ENCODE measurements at regions not wholly inside any gene's neighbourhood (a gene's known extent, or its start where the extent isn't known, plus 50 kb on each side); places are given as distances from the start of the nearest gene placed in this dataset.
"Not testable (repeated sequence)": the region's sequence is repeated elsewhere in the genome, so short reads cannot be mapped to it uniquely, and the experiment has no call there.

- no peaks in the 10 kb centered on the region for H3K9me3 ChIP-seq
- TF ChIP-seq POLR2A (IDR thresholded peaks at IDR 0.05) (no peak), POLR2AphosphoS5 (IDR thresholded peaks at IDR 0.05) (no peak)
- no peaks in the 10 kb centered on the region for H3K4me1 ChIP-seq
- no peak overlapping the region for H3K4me3 ChIP-seq
- no peaks in the 10 kb centered on the region for H3K27me3 ChIP-seq
- no peaks in the 10 kb centered on the region for H3K36me3 ChIP-seq
- no peak overlapping the region for H3K27ac ChIP-seq
- ATAC-seq: no peak
- 79 to 100% methylated on average over 2 to 4 of the region's 4 CpGs for whole genome bisulfite sequencing, 2 donors (ENCODE audit: low coverage in 1 of 2)
Measured at GRCh38 chr7:106561666-106562411, 99.1 kb downstream of the CCDC71L start.

GRCh38 chr7:106561151-106561550 lies 99.8 kb downstream of the CCDC71L start:
- TF ChIP-seq CTCF (IDR thresholded peaks at IDR 0.05) (no peak), POLR2AphosphoS5 (IDR thresholded peaks at IDR 0.05) (no peak), POLR2A (IDR thresholded peaks at IDR 0.05) (no peak), EP300 (IDR thresholded peaks at IDR 0.05) (no peak)
- Histone ChIP-seq H3K27me3 (no peaks in the 10 kb centered on the region), H3K36me3 (no peaks in the 10 kb centered on the region), H3K9me3 (no peaks in the 10 kb centered on the region), H3K4me1 (no peaks in the 10 kb centered on the region), H3K4me3 (no peak overlapping the region), H3K27ac (no peak overlapping the region)
- no peak for ATAC-seq

DNA sequence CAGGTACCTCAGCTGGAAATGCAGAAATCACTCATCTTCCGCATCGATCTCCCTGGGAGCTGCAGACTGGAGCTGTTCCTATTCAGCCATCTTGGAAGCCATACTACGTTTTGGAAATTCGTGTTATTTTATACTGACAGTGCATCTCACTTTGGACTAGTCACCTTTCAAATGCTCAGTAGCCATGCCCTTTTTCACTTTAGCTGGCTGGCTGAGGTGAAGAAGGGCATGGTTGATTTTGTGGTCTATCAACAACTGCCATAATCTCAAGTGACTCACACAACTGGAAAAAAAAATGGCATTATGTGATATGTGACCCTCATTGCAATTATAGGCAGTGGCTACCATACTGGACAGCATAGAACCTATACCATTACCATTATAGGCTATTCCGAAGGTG lies 100.5 kb downstream of the CCDC71L start:
- Histone ChIP-seq H3K9me3 (peaks cover 0 to 6% (median 0%) of the 10 kb centered on the region in 3 donors), H3K36me3 (no peaks in the 10 kb centered on the region), H3K27me3 (no peaks in the 10 kb centered on the region), H3K4me1 (no peaks in the 10 kb centered on the region), H3K27ac (no peak overlapping the region), H3K4me3 (no peak overlapping the region)
- no peak for ATAC-seq
- WGBS, 2 donors (ENCODE audit: low coverage in 1 of 2): 94 to 95% methylated on average over 5 of the region's 5 CpGs
- TF ChIP-seq EP300 (IDR thresholded peaks at IDR 0.05): no peak
- TF ChIP-seq POLR2AphosphoS5 (IDR thresholded peaks at IDR 0.05): no peak
- TF ChIP-seq POLR2A (IDR thresholded peaks at IDR 0.05): no peak
- no peak for TF ChIP-seq CTCF (IDR thresholded peaks at IDR 0.05)

DNA sequence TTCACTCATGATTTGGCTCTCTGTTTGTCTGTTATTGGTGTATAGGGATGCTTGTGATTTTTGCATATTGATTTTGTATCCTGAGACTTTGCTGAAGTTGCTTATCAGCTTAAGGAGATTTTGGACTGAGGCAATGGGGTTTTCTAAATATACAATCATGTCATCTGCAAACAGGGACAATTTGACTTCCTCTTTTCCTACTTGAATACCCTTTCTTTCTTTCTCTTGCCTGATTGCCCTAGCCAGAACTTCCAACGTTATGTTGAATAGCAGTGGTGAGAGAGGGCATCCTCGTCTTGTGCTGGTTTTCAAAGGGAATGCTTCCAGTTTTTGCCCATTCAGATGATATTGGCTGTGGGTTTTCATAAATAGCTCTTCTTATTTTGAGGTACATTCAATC lies 104.7 kb downstream of the CCDC71L start:
- not testable (repeated sequence) for H3K4me1 ChIP-seq, H3K9me3 ChIP-seq, ATAC-seq, H3K27me3 ChIP-seq, H3K27ac ChIP-seq, H3K4me3 ChIP-seq, H3K36me3 ChIP-seq
- 30 to 47% methylated on average over 2 of the region's 2 CpGs for WGBS, 2 donors (ENCODE audit: low coverage in 1 of 2)

DNA sequence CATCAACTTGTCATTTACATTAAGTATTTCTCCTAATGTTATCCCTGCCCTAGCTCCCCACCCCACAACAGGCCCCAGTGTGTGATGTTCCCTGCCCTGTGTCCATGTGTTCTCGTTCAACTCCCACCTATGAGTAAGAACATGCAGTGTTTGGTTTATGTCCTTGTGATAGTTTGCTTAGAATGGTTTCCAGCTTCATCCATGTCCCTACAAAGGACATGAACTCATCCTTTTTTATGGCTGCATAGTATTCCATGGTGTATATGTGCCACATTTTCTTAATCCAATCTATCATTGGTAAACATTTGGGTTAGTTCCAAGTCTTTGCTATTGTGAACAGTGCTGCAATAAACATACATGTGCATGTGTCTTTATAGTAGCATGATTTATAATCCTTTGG lies 106.3 kb downstream of the CCDC71L start:
- H3K4me3 ChIP-seq, H3K27me3 ChIP-seq, H3K36me3 ChIP-seq, H3K9me3 ChIP-seq, H3K4me1 ChIP-seq, H3K27ac ChIP-seq, ATAC-seq: not testable (repeated sequence)
- 83 to 100% methylated on average over 1 of the region's 1 CpG for WGBS, 2 donors (ENCODE audit: low coverage in 1 of 2)

GRCh38 chr7:106553446-106553836 lies 107.5 kb downstream of the CCDC71L start:
- no peak overlapping the region for H3K4me3 ChIP-seq
- no peaks in the 10 kb centered on the region for H3K27me3 ChIP-seq
- H3K4me1 ChIP-seq: no peaks in the 10 kb centered on the region
- H3K36me3 ChIP-seq: no peaks in the 10 kb centered on the region
- no peak for ATAC-seq
- TF ChIP-seq POLR2AphosphoS5 (IDR thresholded peaks at IDR 0.05) (no peak), POLR2A (IDR thresholded peaks at IDR 0.05) (no peak), CTCF (IDR thresholded peaks at IDR 0.05) (no peak), EP300 (IDR thresholded peaks at IDR 0.05) (no peak)
- H3K27ac ChIP-seq: no peak overlapping the region
- peaks cover 0 to 7% (median 0%) of the 10 kb centered on the region in 3 donors for H3K9me3 ChIP-seq
- 38 to 50% methylated on average over 1 of the region's 3 CpGs for WGBS, 2 donors (ENCODE audit: low coverage in 1 of 2)
